ENCODE measurements at regions not wholly inside any gene's neighbourhood (a gene's known extent, or its start where the extent isn't known, plus 50 kb on each side); places are given as distances from the start of the nearest gene placed in this dataset.

DNA sequence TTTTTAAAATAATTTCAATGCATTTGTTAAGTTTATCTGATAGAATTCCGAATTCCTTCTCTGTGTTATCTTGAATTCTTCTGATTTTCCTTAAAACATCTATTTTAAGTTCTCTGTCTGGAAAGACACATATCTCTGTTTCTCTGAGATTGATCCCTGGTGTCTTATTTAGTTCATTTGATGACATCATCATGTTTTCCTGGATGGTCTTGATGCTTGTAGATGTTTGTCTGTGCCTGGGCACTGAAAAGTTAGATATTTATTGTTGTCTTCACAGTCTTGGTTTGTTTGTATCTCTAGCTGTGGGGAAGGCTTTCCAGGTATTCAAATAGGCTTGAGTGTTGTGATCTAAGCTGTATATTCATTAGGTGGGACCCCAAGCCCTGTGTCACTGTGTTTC is 1028.8 kb downstream of the GLUD2 start:
- 58 to 61% methylated on average over 1 of the region's 1 CpG for WGBS, 2 donors

DNA sequence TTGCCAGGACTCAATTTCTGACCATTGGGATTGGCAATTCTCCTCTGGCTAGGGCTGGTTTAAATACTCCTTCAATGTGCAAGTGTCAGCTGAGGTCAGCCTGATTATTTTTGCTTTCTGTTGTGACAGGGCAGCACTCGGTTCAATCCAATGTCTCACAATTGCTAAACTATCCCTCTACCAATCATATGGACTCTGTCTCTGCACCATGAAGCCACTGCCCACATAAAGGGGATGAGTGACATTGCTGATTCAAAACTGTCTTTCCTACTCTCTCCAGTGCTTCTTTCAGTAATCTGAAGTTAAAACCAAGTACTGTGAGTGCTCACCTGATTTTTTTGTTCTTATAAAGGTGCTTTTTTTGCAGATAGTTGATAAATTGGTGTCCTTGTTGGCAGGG is 1030.7 kb downstream of the GLUD2 start:
- no peak for DNase-seq (ENCODE audit: low spot score in 2 of 2)
- WGBS, 2 donors, result 57 to 77% methylated on average over 1 of the region's 1 CpG
- intact Hi-C loops (cut with DNase I; ENCODE audit: low total_unique reads), result no loop called here
- TF ChIP-seq POLR2A (IDR thresholded peaks at IDR 0.05), result no peak
- TF ChIP-seq, protein P1, sequence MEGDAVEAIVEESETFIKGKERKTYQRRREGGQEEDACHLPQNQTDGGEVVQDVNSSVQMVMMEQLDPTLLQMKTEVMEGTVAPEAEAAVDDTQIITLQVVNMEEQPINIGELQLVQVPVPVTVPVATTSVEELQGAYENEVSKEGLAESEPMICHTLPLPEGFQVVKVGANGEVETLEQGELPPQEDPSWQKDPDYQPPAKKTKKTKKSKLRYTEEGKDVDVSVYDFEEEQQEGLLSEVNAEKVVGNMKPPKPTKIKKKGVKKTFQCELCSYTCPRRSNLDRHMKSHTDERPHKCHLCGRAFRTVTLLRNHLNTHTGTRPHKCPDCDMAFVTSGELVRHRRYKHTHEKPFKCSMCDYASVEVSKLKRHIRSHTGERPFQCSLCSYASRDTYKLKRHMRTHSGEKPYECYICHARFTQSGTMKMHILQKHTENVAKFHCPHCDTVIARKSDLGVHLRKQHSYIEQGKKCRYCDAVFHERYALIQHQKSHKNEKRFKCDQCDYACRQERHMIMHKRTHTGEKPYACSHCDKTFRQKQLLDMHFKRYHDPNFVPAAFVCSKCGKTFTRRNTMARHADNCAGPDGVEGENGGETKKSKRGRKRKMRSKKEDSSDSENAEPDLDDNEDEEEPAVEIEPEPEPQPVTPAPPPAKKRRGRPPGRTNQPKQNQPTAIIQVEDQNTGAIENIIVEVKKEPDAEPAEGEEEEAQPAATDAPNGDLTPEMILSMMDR (IDR thresholded peaks at IDR 0.05), result no peak
- H3K4me3 ChIP-seq (ENCODE audit: low read depth, poor library complexity, severe bottlenecking), result no peak overlapping the region

More for the DNA sequence above, 1028.8 kb downstream of the GLUD2 start:
- DNase-seq (ENCODE audit: low spot score in 2 of 2), result no peak
- TF ChIP-seq, protein P1 (IDR thresholded peaks at IDR 0.05), result no peak
- TF ChIP-seq POLR2A (IDR thresholded peaks at IDR 0.05), result no peak
- intact Hi-C loops (cut with DNase I; ENCODE audit: low total_unique reads), result no loop called here
- H3K4me3 ChIP-seq (ENCODE audit: low read depth, poor library complexity, severe bottlenecking), result no peak overlapping the region

DNA sequence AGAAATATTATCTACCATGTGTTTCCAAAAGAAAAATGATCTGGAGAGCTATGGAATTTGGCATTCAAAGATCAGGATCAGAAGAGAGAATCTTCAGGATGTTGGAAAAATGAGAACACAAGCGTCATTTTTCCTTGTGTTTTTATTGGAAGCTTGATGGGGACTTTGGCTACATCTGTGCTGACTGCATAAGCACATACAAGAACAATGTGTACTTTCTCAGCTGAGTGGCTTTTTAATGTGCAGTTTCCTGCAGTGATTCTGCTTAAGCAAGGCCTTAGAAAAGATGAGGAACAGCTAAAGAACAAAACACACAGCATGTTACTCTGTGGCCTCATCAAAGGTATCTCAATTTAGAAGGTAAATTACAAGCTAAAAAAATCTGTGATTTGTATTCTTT is 1039.9 kb downstream of the GLUD2 start:
- WGBS, 2 donors, result 0% methylated on average over 1 of the region's 1 CpG
- H3K4me3 ChIP-seq (ENCODE audit: low read depth, poor library complexity, severe bottlenecking), result no peak overlapping the region
- no peak for TF ChIP-seq POLR2A (IDR thresholded peaks at IDR 0.05)
- TF ChIP-seq, protein P1 (IDR thresholded peaks at IDR 0.05), result no peak
- intact Hi-C loops (cut with DNase I; ENCODE audit: low total_unique reads), result no loop called here
- no peak for DNase-seq (ENCODE audit: low spot score in 2 of 2)

DNA sequence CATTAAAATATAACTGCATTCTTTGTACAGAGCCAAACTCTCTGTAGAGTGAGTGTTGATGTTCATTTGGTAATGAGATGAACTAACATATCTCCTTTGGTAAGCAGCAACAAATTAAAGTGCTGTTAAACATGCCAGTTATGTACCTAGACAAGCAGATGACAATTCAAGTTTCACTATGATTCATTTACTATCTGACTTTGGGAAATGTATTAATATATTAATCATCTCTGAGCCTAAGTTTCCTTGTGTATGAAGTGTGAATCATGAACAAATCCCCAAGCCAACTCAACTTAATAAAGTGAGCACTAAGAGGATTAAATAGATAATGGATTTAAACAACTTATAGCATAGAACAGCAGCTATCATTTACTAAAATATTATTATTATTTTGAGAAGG is 1044.2 kb downstream of the GLUD2 start:
- intact Hi-C loops (cut with DNase I; ENCODE audit: low total_unique reads), result no loop called here
- no peak overlapping the region for H3K4me3 ChIP-seq (ENCODE audit: low read depth, poor library complexity, severe bottlenecking)
- DNase-seq (ENCODE audit: low spot score in 2 of 2), result no peak
- no peak for TF ChIP-seq POLR2A (IDR thresholded peaks at IDR 0.05)
- TF ChIP-seq, protein P1 (IDR thresholded peaks at IDR 0.05), result no peak

DNA sequence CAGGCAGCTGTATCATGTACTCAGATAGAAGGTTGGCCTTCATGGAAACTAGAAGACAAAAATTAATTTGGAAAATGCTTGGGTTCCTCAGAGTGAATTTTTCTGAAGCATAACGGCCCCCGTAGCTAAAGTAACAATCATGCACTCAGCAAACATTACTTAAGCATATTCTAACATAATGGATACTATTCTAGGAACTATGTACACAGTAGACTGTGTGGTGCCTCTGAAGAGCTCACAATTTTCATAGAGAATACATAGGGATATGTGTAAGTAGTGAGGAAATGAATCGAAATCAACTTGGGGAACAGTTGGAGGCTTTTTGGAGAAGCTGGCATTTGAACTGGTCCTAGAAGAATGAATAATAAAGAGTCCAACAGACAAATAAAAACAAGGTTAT is 1045.0 kb downstream of the GLUD2 start:
- intact Hi-C loops (cut with DNase I; ENCODE audit: low total_unique reads), result no loop called here
- no peak overlapping the region for H3K4me3 ChIP-seq (ENCODE audit: low read depth, poor library complexity, severe bottlenecking)
- no peak for TF ChIP-seq POLR2A (IDR thresholded peaks at IDR 0.05)
- TF ChIP-seq, protein P1 (IDR thresholded peaks at IDR 0.05), result no peak
- 86 to 95% methylated on average over 3 of the region's 3 CpGs for WGBS, 2 donors
- no peak for DNase-seq (ENCODE audit: low spot score in 2 of 2)

DNA sequence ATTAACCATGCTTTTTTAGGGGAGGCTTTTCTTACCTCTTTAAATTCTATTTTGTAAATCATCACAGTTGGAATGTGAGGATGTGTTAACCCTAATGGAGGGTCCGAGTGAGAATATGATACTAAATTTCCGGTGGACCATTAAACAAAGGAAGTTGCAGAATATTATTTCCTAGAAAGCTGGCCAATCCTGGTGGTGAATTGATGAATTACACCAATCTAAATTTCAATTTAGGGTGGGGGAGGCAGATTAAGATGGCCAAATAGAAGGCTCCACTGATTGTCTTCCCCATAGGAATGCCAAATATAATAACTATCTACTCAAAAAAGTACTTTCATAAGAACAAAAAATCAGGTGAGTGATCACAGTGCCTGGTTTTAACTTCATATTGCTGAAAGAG is 1045.6 kb downstream of the GLUD2 start:
- 75 to 85% methylated on average over 2 of the region's 2 CpGs for WGBS, 2 donors
- intact Hi-C loops (cut with DNase I; ENCODE audit: low total_unique reads), result no loop called here
- TF ChIP-seq POLR2A (IDR thresholded peaks at IDR 0.05), result no peak
- no peak overlapping the region for H3K4me3 ChIP-seq (ENCODE audit: low read depth, poor library complexity, severe bottlenecking)
- DNase-seq (ENCODE audit: low spot score in 2 of 2), result no peak
